Mesendoderm (in vitro differentiated cells): ENCODE measurements at regions not wholly inside any gene's neighbourhood (a gene's known extent, or its start where the extent isn't known, plus 50 kb on each side); places are given as distances from the start of the nearest gene placed in this dataset.
A peak's percentile ranks its signal among the peaks of the same experiment; 100 is the strongest.
"Not testable (repeated sequence)": the region's sequence is repeated elsewhere in the genome, so short reads cannot be mapped to it uniquely, and the experiment has no call there.

Experiments used
- DNase-seq: peaks from one replicate; pipeline ENCODE4 v3.0.0; 2013
- H2AK5ac ChIP-seq: 2 replicates; pipeline ENCODE4 v1.6.1; 2013; ENCODE audit warnings: low read length, inconsistent platforms
- H2BK120ac ChIP-seq: 2 replicates; pipeline ENCODE4 v1.6.1; 2013; ENCODE audit warnings: low read depth, mild to moderate bottlenecking, low read length, moderate library complexity, mixed read lengths
- H2BK15ac ChIP-seq: replicated peaks from 2 replicates; pipeline ENCODE4 v1.6.1; 2013; ENCODE audit warnings: low read depth, mild to moderate bottlenecking, moderate library complexity
- H2BK5ac ChIP-seq: 2 replicates; pipeline ENCODE4 v1.6.1; 2013; ENCODE audit warnings: low read length, inconsistent platforms
- H3K18ac ChIP-seq: 2 replicates; pipeline ENCODE4 v1.6.1; 2013; ENCODE audit warnings: mild to moderate bottlenecking, low read length, mixed read lengths
- H3K23ac ChIP-seq: one replicate; pipeline ENCODE4 v1.6.1; 2013; ENCODE audit warnings: low read length
- H3K27ac ChIP-seq: 2 replicates; pipeline ENCODE4 v1.5.1; 2013; ENCODE audit warnings: low read depth, mild to moderate bottlenecking, inconsistent platforms, low read length, moderate library complexity
- H3K27me3 ChIP-seq: 2 replicates; pipeline ENCODE4 v1.6.1; 2013; ENCODE audit warnings: low read length, control low read depth, mild to moderate bottlenecking, inconsistent platforms; ENCODE audit not compliant: insufficient read depth, poor library complexity
- H3K36me3 ChIP-seq: 2 replicates; pipeline ENCODE4 v1.6.1; 2013; ENCODE audit warnings: low read length, inconsistent platforms; ENCODE audit not compliant: control insufficient read depth, insufficient read depth
- H3K4ac ChIP-seq: one replicate; pipeline ENCODE4 v1.6.1; 2013; ENCODE audit warnings: low read depth, mild to moderate bottlenecking, low read length, moderate library complexity
- H3K4me1 ChIP-seq: 2 replicates; pipeline ENCODE4 v1.6.1; 2013; ENCODE audit warnings: low read depth, low read length, inconsistent platforms; ENCODE audit not compliant: control insufficient read depth
- H3K4me2 ChIP-seq: 2 replicates; pipeline ENCODE4 v1.6.1; 2013; ENCODE audit warnings: low read length
- H3K4me3 ChIP-seq: 2 replicates; pipeline ENCODE4 v1.5.1; 2013; ENCODE audit warnings: mild to moderate bottlenecking, low read length
- H3K56ac ChIP-seq: one replicate; pipeline ENCODE4 v1.6.1; 2013; ENCODE audit warnings: low read length
- H3K79me1 ChIP-seq: 2 replicates; pipeline ENCODE4 v1.6.1; 2013; ENCODE audit warnings: low read length, inconsistent platforms
- H3K79me2 ChIP-seq: 2 replicates; pipeline ENCODE4 v1.6.1; 2013; ENCODE audit warnings: mild to moderate bottlenecking, low read length; ENCODE audit not compliant: control insufficient read depth, insufficient read depth
- H3K9ac ChIP-seq: 2 replicates; pipeline ENCODE4 v1.6.1; 2013; ENCODE audit warnings: low read length, inconsistent platforms
- H4K5ac ChIP-seq: one replicate; pipeline ENCODE4 v1.6.1; 2013; ENCODE audit warnings: low read length
- H4K8ac ChIP-seq: one replicate; pipeline ENCODE4 v1.6.1; 2013; ENCODE audit warnings: low read depth, mild to moderate bottlenecking, control low read depth, low read length, moderate library complexity
- WGBS: extraction: QIAGEN DNeasy Blood & Tissue Kit; methylation state at CpG from one replicate; pipeline ENCODE4 v1.1.7; 2013; ENCODE audit warnings: low lambda C conversion rate, missing lambda C conversion rate; ENCODE audit not compliant: insufficient coverage; ENCODE audit errors: extremely low coverage; 5-methylcytosine and 5-hydroxymethylcytosine counted together

GRCh38 chrX:3479026-3479425, 132.6 kb upstream of the MXRA5 start:
- H3K4me2 ChIP-seq = no peak overlapping the region
- H3K9ac ChIP-seq = no peak overlapping the region
- DNase-seq = no peak
- no peak overlapping the region for H4K8ac ChIP-seq
- WGBS = no CpG with 5 or more reads among the region's 4 CpGs
- H3K4me3 ChIP-seq = no peak overlapping the region
- H2BK15ac ChIP-seq = no peak overlapping the region
- no peak overlapping the region for H3K23ac ChIP-seq
- H3K27me3 ChIP-seq = no peaks in the 10 kb centered on the region
- no peak overlapping the region for H2AK5ac ChIP-seq
- no peaks in the 10 kb centered on the region for H3K4me1 ChIP-seq
- no peak overlapping the region for H3K18ac ChIP-seq
- H3K79me1 ChIP-seq = no peaks in the 10 kb centered on the region
- no peak overlapping the region for H2BK5ac ChIP-seq
- H3K36me3 ChIP-seq = no peaks in the 10 kb centered on the region
- no peak overlapping the region for H3K27ac ChIP-seq
- H3K79me2 ChIP-seq = no peaks in the 10 kb centered on the region
- no peak overlapping the region for H3K56ac ChIP-seq
- no peak overlapping the region for H2BK120ac ChIP-seq
- H3K4ac ChIP-seq = no peak overlapping the region
- no peak overlapping the region for H4K5ac ChIP-seq

GRCh38 chrX:3476973-3477372, 130.5 kb upstream of the MXRA5 start:
- DNase-seq = no peak
- Histone ChIP-seq H3K4me3 (no peak overlapping the region), H4K8ac (no peak overlapping the region), H3K36me3 (no peaks in the 10 kb centered on the region), H2BK5ac (no peak overlapping the region), H3K56ac (no peak overlapping the region), H2AK5ac (no peak overlapping the region), H3K9ac (no peak overlapping the region), H2BK120ac (no peak overlapping the region), H3K23ac (no peak overlapping the region), H3K4me2 (no peak overlapping the region), H2BK15ac (no peak overlapping the region), H3K4ac (no peak overlapping the region), H4K5ac (no peak overlapping the region), H3K18ac (no peak overlapping the region), H3K79me2 (no peaks in the 10 kb centered on the region), H3K27ac (no peak overlapping the region), H3K79me1 (no peaks in the 10 kb centered on the region), H3K4me1 (no peaks in the 10 kb centered on the region), H3K27me3 (no peaks in the 10 kb centered on the region)
- no CpG with 5 or more reads among the region's 4 CpGs for WGBS

- H2BK15ac ChIP-seq, H3K23ac ChIP-seq, H3K4me3 ChIP-seq, H3K18ac ChIP-seq, H3K4ac ChIP-seq, H3K9ac ChIP-seq, H3K4me1 ChIP-seq, H3K27ac ChIP-seq, H3K4me2 ChIP-seq, H2AK5ac ChIP-seq, H4K5ac ChIP-seq, H3K79me2 ChIP-seq, H3K27me3 ChIP-seq, H3K36me3 ChIP-seq, H4K8ac ChIP-seq, H2BK120ac ChIP-seq, H3K79me1 ChIP-seq, H2BK5ac ChIP-seq, H3K56ac ChIP-seq: not testable (repeated sequence)
- peak; percentile 49 for DNase-seq
- no CpG with 5 or more reads among the region's 7 CpGs for WGBS
Observed at GRCh38 chrX:3470211-3470679, 123.8 kb upstream of the MXRA5 start.

GRCh38 chrX:3468031-3468430, 121.6 kb upstream of the MXRA5 start:
- H3K4ac ChIP-seq = no peak overlapping the region
- DNase-seq = peak; percentile 72
- no peak overlapping the region for H2BK15ac ChIP-seq
- H3K4me1 ChIP-seq = no peaks in the 10 kb centered on the region
- no peak overlapping the region for H3K18ac ChIP-seq
- no CpG with 5 or more reads among the region's 2 CpGs for WGBS
- H2BK120ac ChIP-seq = no peak overlapping the region
- H3K9ac ChIP-seq = no peak overlapping the region
- no peak overlapping the region for H3K4me3 ChIP-seq
- H2AK5ac ChIP-seq = no peak overlapping the region
- H3K27ac ChIP-seq = no peak overlapping the region
- H3K56ac ChIP-seq = no peak overlapping the region
- no peak overlapping the region for H4K5ac ChIP-seq
- H3K4me2 ChIP-seq = no peak overlapping the region
- no peak overlapping the region for H3K23ac ChIP-seq
- no peak overlapping the region for H2BK5ac ChIP-seq
- H3K36me3 ChIP-seq = no peaks in the 10 kb centered on the region
- H3K79me2 ChIP-seq = no peaks in the 10 kb centered on the region
- no peak overlapping the region for H4K8ac ChIP-seq
- H3K79me1 ChIP-seq = no peaks in the 10 kb centered on the region
- H3K27me3 ChIP-seq = no peaks in the 10 kb centered on the region

- Histone ChIP-seq H3K18ac (no peak overlapping the region), H4K5ac (no peak overlapping the region), H3K56ac (no peak overlapping the region), H3K4ac (no peak overlapping the region), H3K27me3 (no peaks in the 10 kb centered on the region), H3K79me2 (no peaks in the 10 kb centered on the region), H3K4me1 (no peaks in the 10 kb centered on the region), H4K8ac (no peak overlapping the region), H3K23ac (no peak overlapping the region), H2BK5ac (no peak overlapping the region), H3K36me3 (no peaks in the 10 kb centered on the region), H3K27ac (no peak overlapping the region), H3K9ac (no peak overlapping the region), H3K79me1 (no peaks in the 10 kb centered on the region), H2AK5ac (no peak overlapping the region), H2BK120ac (no peak overlapping the region), H3K4me3 (no peak overlapping the region), H3K4me2 (no peak overlapping the region), H2BK15ac (no peak overlapping the region)
- WGBS = no CpG with 5 or more reads among the region's 5 CpGs
- no peak for DNase-seq
Observed at GRCh38 chrX:3465017-3465416, 118.6 kb upstream of the MXRA5 start.

- Histone ChIP-seq H2AK5ac (no peak overlapping the region), H3K27ac (no peak overlapping the region), H3K9ac (no peak overlapping the region), H2BK5ac (no peak overlapping the region), H2BK120ac (no peak overlapping the region), H3K23ac (no peak overlapping the region), H3K4me1 (no peaks in the 10 kb centered on the region), H3K4me3 (no peak overlapping the region), H3K18ac (no peak overlapping the region), H3K27me3 (no peaks in the 10 kb centered on the region), H3K56ac (no peak overlapping the region), H2BK15ac (no peak overlapping the region), H3K79me1 (no peaks in the 10 kb centered on the region), H3K79me2 (no peaks in the 10 kb centered on the region), H4K8ac (no peak overlapping the region), H4K5ac (no peak overlapping the region), H3K36me3 (no peaks in the 10 kb centered on the region), H3K4ac (no peak overlapping the region), H3K4me2 (no peak overlapping the region)
- no peak for DNase-seq
- WGBS = no CpG with 5 or more reads among the region's 4 CpGs
Observed at GRCh38 chrX:3462166-3462508, 115.7 kb upstream of the MXRA5 start.
